ENCODE measurements at regions not wholly inside any gene's neighbourhood (a gene's known extent, or its start where the extent isn't known, plus 50 kb on each side); places are given as distances from the start of the nearest gene placed in this dataset.

DNA sequence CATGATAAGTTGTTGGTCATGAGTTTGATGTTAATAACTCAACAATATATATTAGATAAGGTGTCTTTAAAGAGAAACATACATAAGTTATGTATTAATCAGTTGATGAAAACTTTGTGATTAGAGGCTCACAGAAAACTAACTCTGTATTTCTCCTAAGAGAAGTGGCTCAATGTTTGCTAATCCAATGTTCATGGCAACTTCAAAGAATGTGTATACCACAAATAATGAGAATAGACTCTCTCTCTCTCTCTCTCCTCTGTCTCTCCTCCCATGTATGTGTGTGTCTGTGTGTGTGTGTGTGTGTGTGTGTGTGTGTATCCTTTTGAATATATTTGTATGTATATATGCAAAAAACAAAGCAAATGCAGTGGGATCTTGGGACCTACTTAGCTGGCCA is 1304.9 kb downstream of the MRPL39 start:
- TF ChIP-seq EP300 (IDR thresholded peaks at IDR 0.05; ENCODE audit: low read depth) (no peak), POLR2AphosphoS5 (IDR thresholded peaks at IDR 0.05) (no peak), POLR2A (IDR thresholded peaks at IDR 0.05) (no peak)
- TF ChIP-seq, protein P1, sequence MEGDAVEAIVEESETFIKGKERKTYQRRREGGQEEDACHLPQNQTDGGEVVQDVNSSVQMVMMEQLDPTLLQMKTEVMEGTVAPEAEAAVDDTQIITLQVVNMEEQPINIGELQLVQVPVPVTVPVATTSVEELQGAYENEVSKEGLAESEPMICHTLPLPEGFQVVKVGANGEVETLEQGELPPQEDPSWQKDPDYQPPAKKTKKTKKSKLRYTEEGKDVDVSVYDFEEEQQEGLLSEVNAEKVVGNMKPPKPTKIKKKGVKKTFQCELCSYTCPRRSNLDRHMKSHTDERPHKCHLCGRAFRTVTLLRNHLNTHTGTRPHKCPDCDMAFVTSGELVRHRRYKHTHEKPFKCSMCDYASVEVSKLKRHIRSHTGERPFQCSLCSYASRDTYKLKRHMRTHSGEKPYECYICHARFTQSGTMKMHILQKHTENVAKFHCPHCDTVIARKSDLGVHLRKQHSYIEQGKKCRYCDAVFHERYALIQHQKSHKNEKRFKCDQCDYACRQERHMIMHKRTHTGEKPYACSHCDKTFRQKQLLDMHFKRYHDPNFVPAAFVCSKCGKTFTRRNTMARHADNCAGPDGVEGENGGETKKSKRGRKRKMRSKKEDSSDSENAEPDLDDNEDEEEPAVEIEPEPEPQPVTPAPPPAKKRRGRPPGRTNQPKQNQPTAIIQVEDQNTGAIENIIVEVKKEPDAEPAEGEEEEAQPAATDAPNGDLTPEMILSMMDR (IDR thresholded peaks at IDR 0.05), result no peak
- intact Hi-C loops (cut with DNase I; ENCODE audit: low total_unique reads) (no loop called here), in situ Hi-C loops (cut with MboI; ENCODE audit: low pct_ligation_motif_present in 1 of 4, low pct_unique_long_range_greater_than_20kb in 1 of 4, low sequenced_read_pairs in 3 of 4) (no loop called here)
- Histone ChIP-seq H3K9me3 (no peaks in the 10 kb centered on the region), H3K4me3 (no peak overlapping the region), H3K27me3 (no peaks in the 10 kb centered on the region), H3K27ac (no peak overlapping the region), H3K36me3 (no peaks in the 10 kb centered on the region), H3K4me1 (no peaks in the 10 kb centered on the region)
- DNase-seq, result no peak

- TF ChIP-seq, protein P1 (IDR thresholded peaks at IDR 0.05), result no peak
- TF ChIP-seq POLR2A (IDR thresholded peaks at IDR 0.05), result no peak
- TF ChIP-seq EP300 (IDR thresholded peaks at IDR 0.05; ENCODE audit: low read depth), result no peak
- no peak for TF ChIP-seq POLR2AphosphoS5 (IDR thresholded peaks at IDR 0.05)
- no peaks in the 10 kb centered on the region for H3K27me3 ChIP-seq
- WGBS, 2 donors (ENCODE audit: low coverage in 1 of 2), result 78 to 81% methylated on average over 1 of the region's 1 CpG
- no peak overlapping the region for H3K27ac ChIP-seq
- in situ Hi-C loops (cut with MboI; ENCODE audit: low pct_ligation_motif_present in 1 of 4, low pct_unique_long_range_greater_than_20kb in 1 of 4, low sequenced_read_pairs in 3 of 4), result loop anchor here in 1 of 4 donors (25.0 kb wide), 1 partner anchor 111 kb away; no protein-coding TSS in a partner anchor
- H3K36me3 ChIP-seq, result no peaks in the 10 kb centered on the region
- no peak for DNase-seq
- intact Hi-C loops (cut with DNase I; ENCODE audit: low total_unique reads), result no loop called here
- no peaks in the 10 kb centered on the region for H3K4me1 ChIP-seq
- no peak overlapping the region for H3K4me3 ChIP-seq
- H3K9me3 ChIP-seq, result no peaks in the 10 kb centered on the region
Measured at GRCh38 chr21:24298040-24298439, 1309.2 kb downstream of the MRPL39 start.

- no peaks in the 10 kb centered on the region for H3K36me3 ChIP-seq
- in situ Hi-C loops (cut with MboI; ENCODE audit: low pct_ligation_motif_present in 1 of 4, low pct_unique_long_range_greater_than_20kb in 1 of 4, low sequenced_read_pairs in 3 of 4) (loop anchor here in 1 of 4 donors (25.0 kb wide), 1 partner anchor 107 kb away; no protein-coding TSS in a partner anchor), intact Hi-C loops (cut with DNase I; ENCODE audit: low total_unique reads) (no loop called here)
- no peaks in the 10 kb centered on the region for H3K4me1 ChIP-seq
- no peaks in the 10 kb centered on the region for H3K27me3 ChIP-seq
- TF ChIP-seq, protein P1 (IDR thresholded peaks at IDR 0.05), result no peak
- TF ChIP-seq EP300 (IDR thresholded peaks at IDR 0.05; ENCODE audit: low read depth) (no peak), POLR2AphosphoS5 (IDR thresholded peaks at IDR 0.05) (no peak), POLR2A (IDR thresholded peaks at IDR 0.05) (no peak)
- no peak overlapping the region for H3K27ac ChIP-seq
- H3K9me3 ChIP-seq, result no peaks in the 10 kb centered on the region
- no peak for DNase-seq
- no peak overlapping the region for H3K4me3 ChIP-seq
- WGBS, 2 donors (ENCODE audit: low coverage in 1 of 2), result 19 to 49% methylated on average over 2 of the region's 2 CpGs
Measured at GRCh38 chr21:24294171-24294570, 1313.1 kb downstream of the MRPL39 start.

- H3K4me1 ChIP-seq, result no peaks in the 10 kb centered on the region
- 36 to 62% methylated on average over 6 of the region's 6 CpGs for WGBS, 2 donors (ENCODE audit: low coverage in 1 of 2)
- H3K36me3 ChIP-seq, result no peaks in the 10 kb centered on the region
- H3K4me3 ChIP-seq, result no peak overlapping the region
- in situ Hi-C loops (cut with MboI; ENCODE audit: low pct_ligation_motif_present in 1 of 4, low pct_unique_long_range_greater_than_20kb in 1 of 4, low sequenced_read_pairs in 3 of 4), result loop anchor here in 1 of 4 donors (25.0 kb wide), 1 partner anchor 103 kb away; no protein-coding TSS in a partner anchor
- no peaks in the 10 kb centered on the region for H3K27me3 ChIP-seq
- no peak overlapping the region for H3K27ac ChIP-seq
- intact Hi-C loops (cut with DNase I; ENCODE audit: low total_unique reads), result no loop called here
- no peaks in the 10 kb centered on the region for H3K9me3 ChIP-seq
- DNase-seq, result no peak
- no peak for TF ChIP-seq POLR2A (IDR thresholded peaks at IDR 0.05)
- TF ChIP-seq, protein P1 (IDR thresholded peaks at IDR 0.05), result no peak
- no peak for TF ChIP-seq EP300 (IDR thresholded peaks at IDR 0.05; ENCODE audit: low read depth)
- TF ChIP-seq POLR2AphosphoS5 (IDR thresholded peaks at IDR 0.05), result no peak
Measured at GRCh38 chr21:24290151-24290833, 1317.0 kb downstream of the MRPL39 start.

Measured in transverse colon (tissue), 4 donors.